GM18502 (cell line): ENCODE measurements at regions not wholly inside any gene's neighbourhood (a gene's known extent, or its start where the extent isn't known, plus 50 kb on each side); places are given as distances from the start of the nearest gene placed in this dataset.
"Not testable (repeated sequence)": the region's sequence is repeated elsewhere in the genome, so short reads cannot be mapped to it uniquely, and the experiment has no call there.

Experiments used
- ATAC-seq: cut with Tn5 transposase; IDR thresholded peaks from one replicate; pipeline ENCODE4 v1.9.1; 2021; ENCODE audit warnings: mild to moderate bottlenecking; ENCODE audit not compliant: unreplicated experiment, poor library complexity

GRCh38 chr15:81875717-81876116, 170.1 kb downstream of the MEX3B start:
- ATAC-seq, result not testable (repeated sequence)

- not testable (repeated sequence) for ATAC-seq
Measured at GRCh38 chr15:81870746-81871106, 175.1 kb downstream of the MEX3B start.

- ATAC-seq, result not testable (repeated sequence)
Measured at GRCh38 chr15:81870062-81870745, 175.6 kb downstream of the MEX3B start.

DNA sequence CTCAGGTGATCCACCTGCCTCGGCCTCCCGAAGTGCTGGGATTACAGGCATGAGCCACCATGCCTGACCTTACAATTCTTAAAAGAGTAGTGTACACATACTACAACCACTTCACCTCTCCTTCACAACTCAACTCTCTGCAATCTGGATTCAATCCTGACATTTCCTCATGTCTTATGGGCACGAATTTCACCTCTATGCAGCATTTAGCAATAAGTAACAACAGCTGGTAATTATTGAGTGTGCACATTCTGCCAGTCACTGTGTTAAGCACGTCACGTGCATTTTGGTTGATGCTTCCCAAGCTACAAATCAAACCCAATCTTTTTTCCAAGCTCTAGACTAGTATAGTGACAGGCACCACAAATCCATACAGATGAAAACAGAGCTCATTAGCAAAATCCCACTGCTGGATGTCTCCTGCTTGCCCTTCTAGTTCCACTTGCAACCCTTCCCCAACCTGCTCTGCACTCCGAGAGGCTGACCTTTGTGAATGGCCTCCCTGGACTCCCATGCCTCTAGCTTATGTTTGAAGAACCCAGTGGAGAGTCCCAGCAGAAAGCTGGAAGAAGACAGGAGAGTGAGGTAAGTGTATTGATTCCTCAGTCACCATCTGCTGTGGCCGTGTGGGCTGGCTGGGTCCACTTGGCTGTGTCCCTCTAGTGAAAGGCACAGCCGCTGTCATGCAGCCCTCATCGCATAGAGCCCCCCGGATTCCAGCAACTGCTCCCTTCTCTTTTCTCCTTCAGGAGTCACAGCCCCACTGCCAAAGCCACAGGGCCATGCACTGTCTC, 176.5 kb downstream of the MEX3B start:
- no peak for ATAC-seq

DNA sequence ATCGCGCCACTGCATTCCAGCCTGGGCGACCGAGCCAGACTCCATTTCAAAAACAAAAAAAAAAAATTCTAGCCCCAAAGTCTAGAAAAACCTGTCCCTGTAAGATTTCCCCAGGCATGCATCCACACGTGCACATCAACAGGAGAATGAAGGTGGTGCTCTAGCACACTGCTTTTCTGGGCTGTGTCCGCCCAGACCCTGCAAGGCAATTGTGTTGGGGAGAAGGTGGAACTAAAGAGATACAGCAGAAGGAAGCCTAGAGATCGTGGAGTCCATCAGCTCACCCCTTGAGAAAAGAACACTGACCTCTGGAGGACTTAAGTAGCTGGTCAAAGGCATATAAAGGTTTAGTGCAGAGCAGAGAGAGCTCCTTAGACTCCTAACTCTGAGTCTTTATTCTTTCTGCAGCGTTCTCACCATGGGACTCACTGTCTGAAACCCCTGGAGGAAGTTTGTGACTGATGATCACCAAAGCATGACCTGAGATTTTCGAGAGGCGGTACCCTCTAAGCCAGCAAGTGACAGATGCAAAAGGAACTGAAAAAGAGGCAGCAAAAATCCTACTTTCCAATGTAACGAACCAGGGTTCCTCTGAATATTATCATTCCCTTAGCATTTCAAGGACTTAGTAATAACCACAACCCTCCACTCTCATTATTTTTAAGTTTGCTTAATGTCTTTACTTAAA, 179.8 kb downstream of the MEX3B start:
- ATAC-seq, result peak; percentile 99

- ATAC-seq, result no peak
Measured at GRCh38 chr15:81863162-81863561, 182.7 kb downstream of the MEX3B start.

DNA sequence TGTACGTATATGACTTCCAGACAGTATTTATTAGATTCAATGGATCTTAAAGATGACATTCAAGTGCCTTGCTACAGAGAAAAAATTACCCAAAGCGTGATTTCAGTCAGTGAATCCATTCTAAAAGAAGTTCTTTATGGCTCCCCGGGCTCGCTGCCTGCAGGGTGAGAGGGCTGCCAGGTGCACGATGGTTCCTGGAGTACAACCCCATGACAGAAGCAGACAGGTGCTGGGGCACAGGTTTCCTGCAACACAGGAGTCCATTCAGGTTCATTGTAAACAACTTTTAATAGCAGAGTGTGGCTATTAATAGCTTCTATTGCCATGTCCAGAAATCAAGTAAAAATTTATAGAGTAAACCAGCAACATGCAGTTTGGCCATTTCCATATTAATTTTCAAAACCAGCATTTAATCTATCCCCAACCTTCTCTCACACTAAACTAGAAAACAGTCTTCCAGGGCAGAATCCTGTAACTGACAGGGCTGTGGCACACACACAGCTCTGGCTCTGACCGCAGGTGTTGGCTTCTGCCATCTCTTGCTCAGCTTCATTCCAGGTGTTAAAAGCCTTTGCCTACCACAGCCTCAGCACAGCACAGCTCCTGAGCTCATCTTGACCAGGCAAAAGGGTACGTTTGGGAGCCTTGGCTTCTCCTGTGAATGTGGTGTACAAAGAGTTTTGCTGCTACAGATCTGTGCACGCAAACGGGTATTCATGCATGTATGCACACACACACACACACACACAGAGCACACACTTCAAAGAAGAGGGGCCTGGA, 185.9 kb downstream of the MEX3B start:
- ATAC-seq, result no peak

DNA sequence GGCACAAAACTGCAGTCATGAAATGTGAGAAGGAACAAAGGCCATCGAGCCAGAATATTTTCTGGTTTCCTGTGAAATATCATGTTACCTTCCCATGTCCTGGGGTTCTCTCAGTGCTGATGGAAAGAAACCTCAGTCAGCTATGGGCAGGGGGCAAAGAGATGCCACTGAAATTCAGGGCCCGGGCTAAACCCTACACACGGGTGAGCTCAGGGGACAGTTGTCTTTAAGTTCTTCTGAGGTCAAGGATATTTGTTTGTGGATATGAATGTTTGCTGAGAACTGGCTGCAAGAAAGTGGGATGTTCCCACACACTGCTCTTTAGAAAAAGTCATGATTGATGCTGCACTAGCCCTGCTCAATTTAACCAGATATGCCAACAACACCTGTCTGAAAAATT, 187.2 kb downstream of the MEX3B start:
- ATAC-seq, result no peak

GRCh38 chr15:81858136-81858535, 187.7 kb downstream of the MEX3B start:
- no peak for ATAC-seq

DNA sequence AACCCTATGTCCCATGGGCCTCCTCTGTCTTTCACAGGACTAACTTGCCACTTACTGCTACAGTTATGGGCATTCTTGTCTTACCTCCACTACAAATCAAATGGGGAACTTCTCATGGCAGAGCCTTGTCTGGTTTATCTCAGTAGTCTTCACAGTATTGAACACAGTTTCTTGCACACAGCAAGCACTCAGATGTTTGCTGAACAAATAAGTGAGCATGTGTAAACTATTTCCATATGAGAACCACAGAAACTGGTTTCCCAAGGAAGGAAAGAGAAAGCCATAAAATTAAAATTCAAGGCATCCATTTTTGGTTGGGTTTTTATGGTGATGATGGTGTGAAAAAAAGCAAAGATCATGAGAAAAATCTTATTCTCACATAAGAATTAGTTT, 189.2 kb downstream of the MEX3B start:
- ATAC-seq, result no peak

GRCh38 chr15:81856001-81856633, 189.7 kb downstream of the MEX3B start:
- no peak for ATAC-seq

DNA sequence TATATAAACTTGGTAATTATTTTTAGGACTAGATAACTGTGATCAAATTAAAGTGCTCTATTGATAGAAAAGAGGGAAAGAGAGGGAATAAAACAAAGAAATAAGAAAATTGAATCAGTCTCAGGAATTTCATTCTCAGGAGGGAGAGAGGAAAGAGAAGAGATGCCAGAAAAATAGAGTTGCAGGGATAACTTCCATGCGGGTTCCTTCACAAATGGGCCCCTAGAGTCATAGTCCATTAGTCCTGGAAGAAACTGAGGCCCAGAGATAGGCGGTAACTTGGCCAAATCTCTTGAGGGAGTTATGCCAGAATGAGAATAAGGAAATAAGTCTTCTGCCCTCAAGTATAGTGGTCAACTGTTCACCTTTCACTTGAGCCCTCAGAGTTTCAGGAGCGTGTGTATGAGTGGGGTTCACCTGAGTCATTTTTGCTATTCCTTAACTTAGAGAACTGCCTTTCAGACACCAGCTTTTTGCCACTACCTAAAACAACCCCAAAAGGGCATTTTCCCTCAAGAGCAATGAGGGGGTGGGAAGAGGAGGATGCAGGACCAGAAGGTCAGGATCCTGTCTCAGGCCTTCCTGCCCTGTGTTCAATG, 192.6 kb downstream of the MEX3B start:
- ATAC-seq, result no peak

GRCh38 chr15:81852411-81853149, 193.2 kb downstream of the MEX3B start:
- no peak for ATAC-seq

GRCh38 chr15:81851757-81852156, 194.1 kb downstream of the MEX3B start:
- ATAC-seq, result no peak

GRCh38 chr15:81851325-81851724, 194.5 kb downstream of the MEX3B start:
- ATAC-seq, result no peak

- ATAC-seq, result no peak
Measured at GRCh38 chr15:81849289-81849688, 196.5 kb downstream of the MEX3B start.

GRCh38 chr15:81848701-81849100, 197.1 kb downstream of the MEX3B start:
- ATAC-seq, result no peak

- no peak for ATAC-seq
Measured at GRCh38 chr15:81843757-81844407, 201.9 kb downstream of the MEX3B start.

DNA sequence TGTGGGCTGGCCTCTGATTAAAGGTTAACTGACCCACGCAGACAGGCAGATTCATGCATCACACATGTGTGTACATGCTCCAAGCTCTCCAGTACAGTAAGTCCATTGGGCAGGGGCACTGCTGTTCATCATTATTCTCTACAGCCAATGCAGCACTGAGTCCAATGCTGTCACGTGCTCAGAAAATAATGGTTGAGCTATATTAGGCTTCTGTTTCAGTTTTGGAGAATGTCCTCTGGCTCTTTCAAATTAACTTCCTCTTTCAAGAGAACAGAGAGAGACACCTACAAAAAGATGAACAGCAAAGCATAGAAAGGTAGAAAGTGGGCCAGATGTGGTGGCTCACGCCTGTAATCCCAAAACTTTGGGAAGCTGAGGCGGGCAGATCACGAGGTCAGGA, 202.6 kb downstream of the MEX3B start:
- peak; percentile 94 for ATAC-seq
